H1 (cell line): ENCODE measurements at regions not wholly inside any gene's neighbourhood (a gene's known extent, or its start where the extent isn't known, plus 50 kb on each side); places are given as distances from the start of the nearest gene placed in this dataset.

ENCODE experiments used
- CTCF ChIA-PET: fragments of 300-600 bp; sonication (Branson Sonifier 250); formaldehyde crosslinking; loops from one replicate; lab custom pipeline; 2021; ENCODE audit not compliant: partially characterized antibody; lab: Charles Lee
- POLR2A ChIA-PET: fragments of 300-600 bp; sonication (Branson Sonifier 250); formaldehyde crosslinking; loops from one replicate; lab custom pipeline; 2021; ENCODE audit warnings: inconsistent platforms; ENCODE audit not compliant: partially characterized antibody; lab: Charles Lee
- DNase-seq, 2 experiments: peaks; one replicate each; pipeline versions ENCODE4 v3.0.0 to v3.0.0-alpha.2; 2010 to 2022; ENCODE audit warnings: low spot score in 2 of 2, low read depth in 1 of 2, mixed read lengths in 1 of 2
- FAIRE-seq: peaks from 2 replicates; lab custom pipeline; 2011; peaks lifted over from hg19 to GRCh38; lab: Jason Lieb, UNC
- H2AFZ ChIP-seq: 2 replicates; pipeline ENCODE4 v1.8.1; 2012; ENCODE audit warnings: low read length, inconsistent platforms
- H2AK5ac ChIP-seq: 2 replicates; pipeline ENCODE4 v1.6.1; 2013; ENCODE audit warnings: low read depth, low read length
- H2BK120ac ChIP-seq: replicated peaks from 2 replicates; pipeline ENCODE3; 2013; ENCODE audit warnings: low read depth, low read length, inconsistent platforms
- H2BK12ac ChIP-seq: 2 replicates; pipeline ENCODE4 v1.6.1; 2013; ENCODE audit warnings: low read depth, low read length
- H2BK15ac ChIP-seq: 2 replicates; pipeline ENCODE4 v1.6.1; 2013; ENCODE audit warnings: low read length
- H2BK20ac ChIP-seq: 2 replicates; pipeline ENCODE4 v1.6.1; 2013; ENCODE audit warnings: low read length
- H2BK5ac ChIP-seq: 2 replicates; pipeline ENCODE4 v1.6.1; 2013; ENCODE audit warnings: low read depth, low read length
- H3K14ac ChIP-seq: 2 replicates; pipeline ENCODE4 v1.6.1; 2013; ENCODE audit warnings: inconsistent platforms; ENCODE audit not compliant: insufficient read length
- H3K18ac ChIP-seq: 2 replicates; pipeline ENCODE4 v1.6.1; 2013; ENCODE audit warnings: low read length; ENCODE audit errors: extremely low read depth
- H3K23ac ChIP-seq: 2 replicates; pipeline ENCODE4 v1.6.1; 2013; ENCODE audit warnings: inconsistent platforms; ENCODE audit not compliant: insufficient read length
- H3K23me2 ChIP-seq: 2 replicates; pipeline ENCODE4 v1.6.1; 2013; ENCODE audit warnings: low read depth, low read length
- H3K27ac ChIP-seq: 2 replicates; pipeline ENCODE4 v1.6.1; 2011; ENCODE audit warnings: low read depth, low read length, inconsistent platforms
- H3K27me3 ChIP-seq, 4 experiments: replicated peaks in 1 of 4; 1 replicate in 1 of 4; 2 replicates in 3 of 4; pipeline versions ENCODE4 v1.6.1 to v1.8.1; 2011 to 2013; ENCODE audit warnings: low read length in 3 of 4, mild to moderate bottlenecking in 3 of 4, inconsistent platforms in 2 of 4, mixed read lengths in 2 of 4, moderate library complexity in 1 of 4; ENCODE audit not compliant: control insufficient read depth in 3 of 4, insufficient read depth in 3 of 4; ENCODE audit errors: extremely low read depth in 1 of 4
- H3K36me3 ChIP-seq, 4 experiments: 2 replicates each; pipeline versions ENCODE4 v1.6.1 to v1.8.1; 2011 to 2013; ENCODE audit warnings: mild to moderate bottlenecking in 4 of 4, low read length in 3 of 4, moderate library complexity in 2 of 4, control low read depth in 1 of 4, inconsistent platforms in 1 of 4; ENCODE audit not compliant: insufficient read depth in 4 of 4, control insufficient read depth in 2 of 4
- H3K4ac ChIP-seq: replicated peaks from 2 replicates; pipeline ENCODE3; 2013; ENCODE audit warnings: low read length, low read depth, mixed read lengths, inconsistent platforms; ENCODE audit not compliant: insufficient read length
- H3K4me1 ChIP-seq, 4 experiments: replicated peaks in 1 of 4; 1 replicate in 1 of 4; 2 replicates in 3 of 4; pipeline versions ENCODE4 v1.6.1 to v1.8.1; 2011 to 2013; ENCODE audit warnings: low read length in 3 of 4, inconsistent platforms in 2 of 4, mixed read lengths in 1 of 4; ENCODE audit not compliant: insufficient read depth in 4 of 4, control insufficient read depth in 3 of 4
- H3K4me2 ChIP-seq, 2 experiments: 2 replicates each; pipeline versions ENCODE4 v1.6.1 to v1.8.1; 2011 to 2013; ENCODE audit warnings: low read depth in 2 of 2, low read length in 2 of 2, control low read depth in 1 of 2, inconsistent platforms in 1 of 2, mild to moderate bottlenecking in 1 of 2; ENCODE audit not compliant: insufficient read depth in 1 of 2
- H3K4me3 ChIP-seq, 4 experiments: fragments of 200-600, 300-600 bp in 1 of 4; sonication (generic), shearing (Covaris generic), sonication (Bioruptor Twin) in 1 of 4; 2 replicates each; pipeline versions ENCODE4 v1.5.1 to v1.8.1; 2011 to 2016; ENCODE audit warnings: low read length in 4 of 4, low read depth in 3 of 4, control low read depth in 2 of 4, inconsistent platforms in 2 of 4, mild to moderate bottlenecking in 2 of 4, mixed read lengths in 1 of 4, moderate library complexity in 1 of 4; ENCODE audit not compliant: insufficient read depth in 2 of 4; ENCODE audit errors: extremely low read depth in 1 of 4
- H3K56ac ChIP-seq: replicated peaks from 2 replicates; pipeline ENCODE3; 2013; ENCODE audit warnings: low read depth, mild to moderate bottlenecking, mixed read lengths, low read length, inconsistent platforms; ENCODE audit not compliant: insufficient read length
- H3K79me1 ChIP-seq: 2 replicates; pipeline ENCODE4 v1.6.1; 2013; ENCODE audit warnings: low read depth, low read length, control low read depth
- H3K79me2 ChIP-seq, 2 experiments: 2 replicates each; pipeline versions ENCODE4 v1.6.1 to v1.8.1; 2012 to 2013; ENCODE audit warnings: low read length in 2 of 2, mild to moderate bottlenecking in 2 of 2, inconsistent platforms in 1 of 2; ENCODE audit not compliant: insufficient read depth in 2 of 2, control insufficient read depth in 1 of 2
- H3K9ac ChIP-seq, 4 experiments: replicated peaks in 1 of 4; 1 replicate in 1 of 4; 2 replicates in 3 of 4; pipeline versions ENCODE4 v1.6.1 to v1.8.1; 2011 to 2013; ENCODE audit warnings: low read depth in 3 of 4, low read length in 3 of 4, control low read depth in 2 of 4, mild to moderate bottlenecking in 2 of 4, moderate library complexity in 2 of 4, inconsistent platforms in 1 of 4; ENCODE audit errors: extremely low read depth in 1 of 4
- H3K9me3 ChIP-seq, 2 experiments: 2 replicates each; pipeline versions ENCODE4 v1.6.1 to v1.8.1; 2012 to 2013; ENCODE audit warnings: mild to moderate bottlenecking in 2 of 2, moderate library complexity in 2 of 2, control low read depth in 1 of 2, inconsistent platforms in 1 of 2, low read depth in 1 of 2, low read length in 1 of 2, mixed read lengths in 1 of 2; ENCODE audit not compliant: insufficient read depth in 2 of 2
- H4K20me1 ChIP-seq, 2 experiments: replicated peaks in 1 of 2; 2 replicates each; pipeline versions ENCODE3 to v1.8.1; 2011 to 2013; ENCODE audit warnings: inconsistent platforms in 2 of 2, low read length in 2 of 2, mild to moderate bottlenecking in 1 of 2; ENCODE audit not compliant: insufficient read depth in 2 of 2, control insufficient read depth in 1 of 2
- H4K5ac ChIP-seq: 2 replicates; pipeline ENCODE4 v1.6.1; 2013; ENCODE audit warnings: low read length, low read depth, mixed read lengths, inconsistent platforms; ENCODE audit not compliant: insufficient read length
- H4K8ac ChIP-seq: 2 replicates; pipeline ENCODE4 v1.8.0; 2013; ENCODE audit warnings: mild to moderate bottlenecking, moderate library complexity, low read length, inconsistent platforms; ENCODE audit not compliant: insufficient read depth; ENCODE audit errors: extremely low read depth
- H4K91ac ChIP-seq: replicated peaks from 2 replicates; pipeline ENCODE3; 2013; ENCODE audit warnings: low read length, mixed read lengths, inconsistent platforms; ENCODE audit not compliant: insufficient read length
- CBX5 ChIP-seq: fragments of 300-800, 300-1000 bp; sonication (generic); IDR thresholded peaks from 2 replicates; pipeline ENCODE4 v1.7.1; 2016; ENCODE audit warnings: antibody characterized with exemption, low read length, low read depth
- POU5F1 ChIP-seq: IDR thresholded peaks from 2 replicates; pipeline ENCODE4 v1.6.1; 2011; ENCODE audit warnings: low read depth, mild to moderate bottlenecking, low read length, moderate library complexity
- RFX5 ChIP-seq: IDR thresholded peaks from 2 replicates; pipeline ENCODE4 v1.6.1; 2011; ENCODE audit warnings: low read depth, low read length, improper control_type of control experiment, borderline replicate concordance
- WGBS, 2 experiments: shearing (Covaris generic) in 1 of 2; methylation state at CpG; one replicate each; pipeline versions ENCODE4 v1.1.6 to v1.1.7; 2013 to 2015; ENCODE audit warnings: low lambda C conversion rate in 2 of 2, mixed read lengths in 2 of 2, inconsistent platforms in 1 of 2, low coverage in 1 of 2, missing lambda C conversion rate in 1 of 2; ENCODE audit not compliant: insufficient replicate concordance in 2 of 2, insufficient coverage in 1 of 2, insufficient read length in 1 of 2; ENCODE audit errors: extremely low coverage in 1 of 2, missing lambda C conversion rate in 1 of 2; 5-methylcytosine and 5-hydroxymethylcytosine counted together

- H3K79me1 ChIP-seq: no peaks in the 10 kb centered on the region
- H3K4ac ChIP-seq: no peak overlapping the region
- H3K23me2 ChIP-seq: no peaks in the 10 kb centered on the region
- H3K27me3 ChIP-seq: no peaks in the 10 kb centered on the region
- no peak overlapping the region for H2AFZ ChIP-seq
- H4K91ac ChIP-seq: no peak overlapping the region
- H3K14ac ChIP-seq: no peak overlapping the region
- no peak overlapping the region for H2BK120ac ChIP-seq
- H4K8ac ChIP-seq: no peak overlapping the region
- no peak overlapping the region for H2BK20ac ChIP-seq
- 82% methylated on average over 8 of the region's 8 CpGs; no CpG with 5 or more reads in 1 of the 2 experiments for WGBS, 2 experiments
- POLR2A ChIA-PET: no interaction called here
- H2BK5ac ChIP-seq: no peak overlapping the region
- no peak for FAIRE-seq
- H3K9ac ChIP-seq: no peak overlapping the region
- H3K18ac ChIP-seq: no peak overlapping the region
- TF ChIP-seq POU5F1 (no peak), RFX5 (no peak), CBX5 (no peak)
- H2BK15ac ChIP-seq: no peak overlapping the region
- CTCF ChIA-PET: interaction anchor here (0.7 to 4.8 kb wide), 10 partner anchors 9 to 126 kb away, joined by 3 to 24 read pairs (median 4); no protein-coding TSS in a partner anchor
- H3K79me2 ChIP-seq: no peaks in the 10 kb centered on the region
- no peak overlapping the region for H3K4me2 ChIP-seq
- no peaks in the 10 kb centered on the region for H3K4me1 ChIP-seq
- no peak overlapping the region for H3K23ac ChIP-seq
- no peak overlapping the region for H3K4me3 ChIP-seq
- H3K27ac ChIP-seq: no peak overlapping the region
- no peaks in the 10 kb centered on the region for H4K20me1 ChIP-seq
- no peaks in the 10 kb centered on the region for H3K36me3 ChIP-seq
- no peak for DNase-seq
- no peak overlapping the region for H2BK12ac ChIP-seq
- H2AK5ac ChIP-seq: no peak overlapping the region
- H3K56ac ChIP-seq: no peak overlapping the region
- peaks cover 0 to 3% of the 10 kb centered on the region in 2 experiments; a peak in 1 of 4 replicates for H3K9me3 ChIP-seq
- no peak overlapping the region for H4K5ac ChIP-seq
Measured at GRCh38 chr10:113426181-113426877, 126.5 kb upstream of the HABP2 start.
